ENCODE measurements at regions not wholly inside any gene's neighbourhood (a gene's known extent, or its start where the extent isn't known, plus 50 kb on each side); places are given as distances from the start of the nearest gene placed in this dataset.
A peak's percentile ranks its signal among the peaks of the same experiment; 100 is the strongest.

- peak; percentile 26 for DNase-seq (ENCODE audit: low read depth)
These were observed 49.8 kb upstream of the BAHCC1 start for GRCh38 chr17:81345228-81346089.
